ENCODE measurements at regions not wholly inside any gene's neighbourhood (a gene's known extent, or its start where the extent isn't known, plus 50 kb on each side); places are given as distances from the start of the nearest gene placed in this dataset.

DNA sequence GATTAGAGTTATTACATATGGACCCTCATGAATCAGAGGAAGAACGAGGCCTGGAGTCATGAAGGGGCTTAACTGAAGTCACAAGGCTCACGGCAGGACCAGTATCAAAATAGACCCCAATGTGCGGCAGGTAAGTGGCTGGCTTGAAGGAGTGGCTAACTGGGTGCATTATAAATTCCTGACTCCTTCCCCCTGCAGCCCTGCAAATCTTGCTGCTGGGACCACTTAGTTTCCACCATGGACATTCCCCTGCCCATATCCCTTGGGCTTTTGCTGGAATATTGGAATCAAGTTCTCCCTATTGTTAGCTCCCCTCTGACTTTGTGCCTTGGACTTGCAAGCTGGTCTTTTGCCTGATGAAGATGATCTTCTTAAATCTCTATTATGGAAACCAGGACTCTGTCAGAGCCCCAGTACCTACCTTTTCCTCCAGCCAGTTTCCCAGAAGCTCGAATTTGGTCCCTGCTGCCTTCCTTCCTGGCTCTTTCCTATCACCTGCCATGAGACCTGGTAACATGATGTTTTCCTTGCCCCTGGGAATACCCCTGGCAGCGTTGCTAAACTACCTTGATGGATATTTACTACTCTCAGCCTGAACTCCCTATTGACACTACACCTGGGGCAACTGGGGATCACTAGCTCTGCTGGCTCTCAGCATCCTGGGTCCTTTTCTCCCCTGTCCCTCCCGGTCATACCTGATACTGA lies 156.0 kb upstream of the JUN start:
- TF ChIP-seq, protein P1, sequence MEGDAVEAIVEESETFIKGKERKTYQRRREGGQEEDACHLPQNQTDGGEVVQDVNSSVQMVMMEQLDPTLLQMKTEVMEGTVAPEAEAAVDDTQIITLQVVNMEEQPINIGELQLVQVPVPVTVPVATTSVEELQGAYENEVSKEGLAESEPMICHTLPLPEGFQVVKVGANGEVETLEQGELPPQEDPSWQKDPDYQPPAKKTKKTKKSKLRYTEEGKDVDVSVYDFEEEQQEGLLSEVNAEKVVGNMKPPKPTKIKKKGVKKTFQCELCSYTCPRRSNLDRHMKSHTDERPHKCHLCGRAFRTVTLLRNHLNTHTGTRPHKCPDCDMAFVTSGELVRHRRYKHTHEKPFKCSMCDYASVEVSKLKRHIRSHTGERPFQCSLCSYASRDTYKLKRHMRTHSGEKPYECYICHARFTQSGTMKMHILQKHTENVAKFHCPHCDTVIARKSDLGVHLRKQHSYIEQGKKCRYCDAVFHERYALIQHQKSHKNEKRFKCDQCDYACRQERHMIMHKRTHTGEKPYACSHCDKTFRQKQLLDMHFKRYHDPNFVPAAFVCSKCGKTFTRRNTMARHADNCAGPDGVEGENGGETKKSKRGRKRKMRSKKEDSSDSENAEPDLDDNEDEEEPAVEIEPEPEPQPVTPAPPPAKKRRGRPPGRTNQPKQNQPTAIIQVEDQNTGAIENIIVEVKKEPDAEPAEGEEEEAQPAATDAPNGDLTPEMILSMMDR (IDR thresholded peaks at IDR 0.05; ENCODE audit: control extremely low read depth in 1 of 3, insufficient read depth in 1 of 3, low read depth in 1 of 3, low read length in 3 of 3): no peak
- TF ChIP-seq EZH2 (IDR thresholded peaks at IDR 0.05; ENCODE audit: low read depth, low read length, severe bottlenecking) (no peak), POLR2A (IDR thresholded peaks at IDR 0.05; ENCODE audit: control extremely low read depth in 1 of 2, low read depth in 2 of 2, low read length in 2 of 2) (no peak), JUND (IDR thresholded peaks at IDR 0.05; ENCODE audit: low read length) (no peak), ATF3 (IDR thresholded peaks at IDR 0.05; ENCODE audit: insufficient read depth, low read depth, low read length) (no peak), POLR2AphosphoS5 (IDR thresholded peaks at IDR 0.05; ENCODE audit: low read depth, low read length) (no peak), SP1 (IDR thresholded peaks at IDR 0.05; ENCODE audit: low read depth, low read length) (no peak), EP300 (IDR thresholded peaks at IDR 0.05; ENCODE audit: borderline replicate concordance in 1 of 2, low read depth in 2 of 2, low read length in 2 of 2) (no peak), MAX (IDR thresholded peaks at IDR 0.05) (no peak), ZNF274 (IDR thresholded peaks at IDR 0.05; ENCODE audit: borderline replicate concordance, extremely low read depth, low read length) (no peak), GTF2F1 (IDR thresholded peaks at IDR 0.05; ENCODE audit: borderline replicate concordance, low read depth, low read length) (no peak), JUN (IDR thresholded peaks at IDR 0.05; ENCODE audit: low read depth, low read length) (no peak), RAD21 (IDR thresholded peaks at IDR 0.05 in 1 of 2, conservative IDR thresholded peaks at IDR 0.05 in 1 of 2; ENCODE audit: low read depth in 2 of 2, low read length in 2 of 2) (no peak)

All from H1 (cell line).